Endodermal cell (in vitro differentiated cells): ENCODE measurements at regions not wholly inside any gene's neighbourhood (a gene's known extent, or its start where the extent isn't known, plus 50 kb on each side); places are given as distances from the start of the nearest gene placed in this dataset.

Experiments
- DNase-seq: peaks from one replicate; pipeline ENCODE4 v3.0.0-alpha.2; 2017
- H3K27ac ChIP-seq: 2 replicates; pipeline ENCODE4 v1.5.1; 2013; ENCODE audit warnings: mild to moderate bottlenecking, low read depth, low read length, moderate library complexity
- H3K27me3 ChIP-seq: 2 replicates; pipeline ENCODE4 v1.6.1; 2013; ENCODE audit warnings: mild to moderate bottlenecking, low read length, moderate library complexity; ENCODE audit not compliant: insufficient read depth, control insufficient read depth, poor library complexity, severe bottlenecking
- H3K36me3 ChIP-seq: 2 replicates; pipeline ENCODE4 v1.7.0; 2013; ENCODE audit warnings: mild to moderate bottlenecking, low read length, moderate library complexity; ENCODE audit not compliant: control insufficient read depth, insufficient read depth
- H3K4me1 ChIP-seq: one replicate; pipeline ENCODE4 v1.7.0; 2013; ENCODE audit warnings: low read length; ENCODE audit not compliant: control insufficient read depth, insufficient read depth
- H3K4me3 ChIP-seq: 2 replicates; pipeline ENCODE4 v1.5.1; 2013; ENCODE audit warnings: mild to moderate bottlenecking, low read length, moderate library complexity
- H3K9ac ChIP-seq: 2 replicates; pipeline ENCODE4 v1.6.1; 2013; ENCODE audit warnings: mild to moderate bottlenecking, low read length, moderate library complexity; ENCODE audit not compliant: poor library complexity, severe bottlenecking; ENCODE audit errors: extremely low read depth
- H3K9me3 ChIP-seq: 2 replicates; pipeline ENCODE4 v1.6.1; 2013; ENCODE audit warnings: mild to moderate bottlenecking, low read length, moderate library complexity; ENCODE audit not compliant: control insufficient read depth
- H3K27ac Mint-ChIP-seq: 2 replicates; pipeline ENCODE4 v1.8.0; 2020; ENCODE audit warnings: mixed read lengths
- H3K27me3 Mint-ChIP-seq: 2 replicates; pipeline ENCODE4 v1.8.0; 2021; ENCODE audit warnings: mild to moderate bottlenecking, mixed read lengths; ENCODE audit not compliant: insufficient read depth
- H3K36me3 Mint-ChIP-seq: 2 replicates; pipeline ENCODE4 v1.8.0; 2020; ENCODE audit warnings: low read depth, mixed read lengths
- H3K4me1 Mint-ChIP-seq: 2 replicates; pipeline ENCODE4 v1.8.0; 2020; ENCODE audit warnings: mixed read lengths
- H3K4me3 Mint-ChIP-seq: 2 replicates; pipeline ENCODE4 v1.8.0; 2020; ENCODE audit warnings: mild to moderate bottlenecking, moderate library complexity, mixed read lengths
- H3K9me3 Mint-ChIP-seq: 2 replicates; pipeline ENCODE4 v1.8.0; 2020; ENCODE audit warnings: mild to moderate bottlenecking, mixed read lengths
- CTCF ChIP-seq: fragments of 200-600 bp; sonication (generic); conservative IDR thresholded peaks from 2 replicates; pipeline ENCODE4 v1.5.0; 2021; ENCODE audit warnings: antibody characterized with exemption, mild to moderate bottlenecking
- WGBS, 2 experiments: methylation state at CpG; one replicate each; pipeline versions ENCODE4 v1.1.5 to v1.1.7; 2013; ENCODE audit warnings: missing lambda C conversion rate in 2 of 2, mixed read lengths in 1 of 2; ENCODE audit not compliant: insufficient coverage in 1 of 2, insufficient read length in 1 of 2; 5-methylcytosine and 5-hydroxymethylcytosine counted together

- Histone ChIP-seq H3K27me3 (no peaks in the 10 kb centered on the region), H3K4me1 (no peaks in the 10 kb centered on the region), H3K27ac (no peak overlapping the region), H3K36me3 (no peaks in the 10 kb centered on the region), H3K9ac (no peak overlapping the region), H3K9me3 (peaks cover 9% of the 10 kb centered on the region), H3K4me3 (no peak overlapping the region)
- no CpG with 5 or more reads among the region's 1 CpG for WGBS, 2 experiments
- H3K27ac Mint-ChIP-seq: no peak overlapping the region
- H3K4me1 Mint-ChIP-seq: peaks cover 21% of the 10 kb centered on the region
- no peak for TF ChIP-seq CTCF
- no peak overlapping the region for H3K4me3 Mint-ChIP-seq
- peaks cover 12% of the 10 kb centered on the region for H3K9me3 Mint-ChIP-seq
- no peak for DNase-seq
- peaks cover 4% of the 10 kb centered on the region for H3K27me3 Mint-ChIP-seq
- no peaks in the 10 kb centered on the region for H3K36me3 Mint-ChIP-seq
Observed at GRCh38 chr1:185593271-185593670, 140.9 kb upstream of the HMCN1 start.

- Histone ChIP-seq H3K27me3 (no peaks in the 10 kb centered on the region), H3K27ac (no peak overlapping the region), H3K9me3 (peaks cover 79% of the 10 kb centered on the region), H3K4me1 (peaks cover 4% of the 10 kb centered on the region), H3K9ac (no peak overlapping the region), H3K36me3 (no peaks in the 10 kb centered on the region), H3K4me3 (peak overlapping the region; percentile 72)
- Mint-ChIP-seq H3K36me3 (peaks cover 25% of the 10 kb centered on the region), H3K27me3 (peaks cover 2% of the 10 kb centered on the region), H3K27ac (peak overlapping the region; percentile 11), H3K9me3 (peaks cover 70% of the 10 kb centered on the region), H3K4me1 (no peaks in the 10 kb centered on the region), H3K4me3 (no peak overlapping the region)
- 69 to 71% methylated on average over 4 to 8 of the region's 8 CpGs for WGBS, 2 experiments
- TF ChIP-seq CTCF: no peak
- DNase-seq: peak; percentile 66
Observed at GRCh38 chr1:185585770-185586169, 148.4 kb upstream of the HMCN1 start.

GRCh38 chr1:185581961-185582725 lies 152.0 kb upstream of the HMCN1 start:
- Mint-ChIP-seq H3K36me3 (peaks cover 35% of the 10 kb centered on the region), H3K27ac (no peak overlapping the region), H3K4me1 (no peaks in the 10 kb centered on the region), H3K4me3 (no peak overlapping the region), H3K9me3 (peaks cover 98% of the 10 kb centered on the region), H3K27me3 (no peaks in the 10 kb centered on the region)
- TF ChIP-seq CTCF: no peak
- DNase-seq: no peak
- peak overlapping the region; percentile 72 for H3K4me3 ChIP-seq
- peaks cover 96% of the 10 kb centered on the region for H3K9me3 ChIP-seq
- peaks cover 4% of the 10 kb centered on the region for H3K4me1 ChIP-seq
- no peak overlapping the region for H3K9ac ChIP-seq
- H3K27ac ChIP-seq: no peak overlapping the region
- whole genome bisulfite sequencing, 2 experiments: 96 to 100% methylated on average over 2 to 4 of the region's 4 CpGs
- no peaks in the 10 kb centered on the region for H3K36me3 ChIP-seq
- H3K27me3 ChIP-seq: no peaks in the 10 kb centered on the region
